ENCODE measurements at regions not wholly inside any gene's neighbourhood (a gene's known extent, or its start where the extent isn't known, plus 50 kb on each side); places are given as distances from the start of the nearest gene placed in this dataset.
A peak's percentile ranks its signal among the peaks of the same experiment; 100 is the strongest.

DNA sequence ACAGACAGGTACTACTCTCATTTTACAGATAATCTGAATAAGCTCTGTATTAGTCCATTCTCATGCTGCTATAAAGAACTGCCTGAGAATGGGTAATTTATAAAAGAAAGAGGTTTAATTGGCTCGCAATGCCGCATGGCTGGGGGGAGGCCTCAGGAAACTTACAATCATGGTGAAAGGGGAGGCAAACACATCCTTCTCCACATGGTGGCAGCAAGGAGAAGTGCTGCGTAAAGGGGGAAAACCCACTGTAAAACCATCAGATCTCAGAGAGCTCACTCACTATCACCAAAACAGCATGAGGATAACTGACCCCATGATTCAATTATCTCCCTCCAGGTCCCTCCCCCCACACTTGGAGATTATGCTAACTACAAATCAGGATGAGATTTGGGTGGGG, 254.4 kb downstream of the KCNE4 start (continued):
- TF ChIP-seq, protein P1, sequence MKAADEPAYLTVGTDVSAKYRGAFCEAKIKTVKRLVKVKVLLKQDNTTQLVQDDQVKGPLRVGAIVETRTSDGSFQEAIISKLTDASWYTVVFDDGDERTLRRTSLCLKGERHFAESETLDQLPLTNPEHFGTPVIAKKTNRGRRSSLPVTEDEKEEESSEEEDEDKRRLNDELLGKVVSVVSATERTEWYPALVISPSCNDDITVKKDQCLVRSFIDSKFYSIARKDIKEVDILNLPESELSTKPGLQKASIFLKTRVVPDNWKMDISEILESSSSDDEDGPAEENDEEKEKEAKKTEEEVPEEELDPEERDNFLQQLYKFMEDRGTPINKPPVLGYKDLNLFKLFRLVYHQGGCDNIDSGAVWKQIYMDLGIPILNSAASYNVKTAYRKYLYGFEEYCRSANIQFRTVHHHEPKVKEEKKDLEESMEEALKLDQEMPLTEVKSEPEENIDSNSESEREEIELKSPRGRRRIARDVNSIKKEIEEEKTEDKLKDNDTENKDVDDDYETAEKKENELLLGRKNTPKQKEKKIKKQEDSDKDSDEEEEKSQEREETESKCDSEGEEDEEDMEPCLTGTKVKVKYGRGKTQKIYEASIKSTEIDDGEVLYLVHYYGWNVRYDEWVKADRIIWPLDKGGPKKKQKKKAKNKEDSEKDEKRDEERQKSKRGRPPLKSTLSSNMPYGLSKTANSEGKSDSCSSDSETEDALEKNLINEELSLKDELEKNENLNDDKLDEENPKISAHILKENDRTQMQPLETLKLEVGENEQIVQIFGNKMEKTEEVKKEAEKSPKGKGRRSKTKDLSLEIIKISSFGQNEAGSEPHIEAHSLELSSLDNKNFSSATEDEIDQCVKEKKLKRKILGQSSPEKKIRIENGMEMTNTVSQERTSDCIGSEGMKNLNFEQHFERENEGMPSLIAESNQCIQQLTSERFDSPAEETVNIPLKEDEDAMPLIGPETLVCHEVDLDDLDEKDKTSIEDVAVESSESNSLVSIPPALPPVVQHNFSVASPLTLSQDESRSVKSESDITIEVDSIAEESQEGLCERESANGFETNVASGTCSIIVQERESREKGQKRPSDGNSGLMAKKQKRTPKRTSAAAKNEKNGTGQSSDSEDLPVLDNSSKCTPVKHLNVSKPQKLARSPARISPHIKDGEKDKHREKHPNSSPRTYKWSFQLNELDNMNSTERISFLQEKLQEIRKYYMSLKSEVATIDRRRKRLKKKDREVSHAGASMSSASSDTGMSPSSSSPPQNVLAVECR (CRISPR knock-in tag; IDR thresholded peaks at IDR 0.05; ENCODE audit: borderline replicate concordance) = no peak
- peak; percentile 14; the same call in 1 of the 2 replicates for TF ChIP-seq SMC3 (IDR thresholded peaks at IDR 0.05; ENCODE audit: low read length)
- TF ChIP-seq ZNF615 (CRISPR knock-in tag; IDR thresholded peaks at IDR 0.05; ENCODE audit: borderline replicate concordance) = no peak
- TF ChIP-seq, protein P2, sequence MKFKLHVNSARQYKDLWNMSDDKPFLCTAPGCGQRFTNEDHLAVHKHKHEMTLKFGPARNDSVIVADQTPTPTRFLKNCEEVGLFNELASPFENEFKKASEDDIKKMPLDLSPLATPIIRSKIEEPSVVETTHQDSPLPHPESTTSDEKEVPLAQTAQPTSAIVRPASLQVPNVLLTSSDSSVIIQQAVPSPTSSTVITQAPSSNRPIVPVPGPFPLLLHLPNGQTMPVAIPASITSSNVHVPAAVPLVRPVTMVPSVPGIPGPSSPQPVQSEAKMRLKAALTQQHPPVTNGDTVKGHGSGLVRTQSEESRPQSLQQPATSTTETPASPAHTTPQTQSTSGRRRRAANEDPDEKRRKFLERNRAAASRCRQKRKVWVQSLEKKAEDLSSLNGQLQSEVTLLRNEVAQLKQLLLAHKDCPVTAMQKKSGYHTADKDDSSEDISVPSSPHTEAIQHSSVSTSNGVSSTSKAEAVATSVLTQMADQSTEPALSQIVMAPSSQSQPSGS (CRISPR knock-in tag; IDR thresholded peaks at IDR 0.05) = no peak
- TF ChIP-seq ZNF790 (CRISPR knock-in tag; IDR thresholded peaks at IDR 0.05; ENCODE audit: borderline replicate concordance) = no peak
- TF ChIP-seq FLYWCH1 (CRISPR knock-in tag; IDR thresholded peaks at IDR 0.05) = no peak
- no peak for TF ChIP-seq SNRNP70 (IDR thresholded peaks at IDR 0.05; ENCODE audit: low read depth, low read length)
- TF ChIP-seq, protein P3, sequence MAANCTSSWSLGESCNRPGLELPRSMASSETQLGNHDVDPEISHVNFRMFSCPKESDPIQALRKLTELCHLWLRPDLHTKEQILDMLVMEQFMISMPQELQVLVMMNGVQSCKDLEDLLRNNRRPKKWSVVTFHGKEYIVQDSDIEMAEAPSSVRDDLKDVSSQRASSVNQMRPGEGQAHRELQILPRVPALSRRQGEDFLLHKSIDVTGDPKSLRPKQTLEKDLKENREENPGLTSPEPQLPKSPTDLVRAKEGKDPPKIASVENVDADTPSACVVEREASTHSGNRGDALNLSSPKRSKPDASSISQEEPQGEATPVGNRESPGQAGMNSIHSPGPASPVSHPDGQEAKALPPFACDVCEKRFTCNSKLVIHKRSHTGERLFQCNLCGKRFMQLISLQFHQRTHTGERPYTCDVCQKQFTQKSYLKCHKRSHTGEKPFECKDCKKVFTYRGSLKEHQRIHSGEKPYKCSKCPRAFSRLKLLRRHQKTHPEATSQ (CRISPR knock-in tag; IDR thresholded peaks at IDR 0.05; ENCODE audit: borderline replicate concordance) = peak; percentile 34; the same call in 1 of the 2 replicates
- no peak for TF ChIP-seq WIZ (CRISPR knock-in tag; IDR thresholded peaks at IDR 0.05)
- TF ChIP-seq SRSF9 (IDR thresholded peaks at IDR 0.05; ENCODE audit: borderline replicate concordance, insufficient read depth, low read depth, low read length, poor library complexity, severe bottlenecking) = no peak
- TF ChIP-seq ZNF549 (CRISPR knock-in tag; IDR thresholded peaks at IDR 0.05) = no peak
- TF ChIP-seq STAG1 (CRISPR knock-in tag; IDR thresholded peaks at IDR 0.05) = peak; percentile 46
- TF ChIP-seq MYC (CRISPR knock-in tag; IDR thresholded peaks at IDR 0.05; ENCODE audit: borderline replicate concordance) = no peak

Data from HepG2 (cell line).